GM21526 (cell line): ENCODE measurements at regions not wholly inside any gene's neighbourhood (a gene's known extent, or its start where the extent isn't known, plus 50 kb on each side); places are given as distances from the start of the nearest gene placed in this dataset.
"Not testable (repeated sequence)": the region's sequence is repeated elsewhere in the genome, so short reads cannot be mapped to it uniquely, and the experiment has no call there.

Experiments
- ATAC-seq: cut with Tn5 transposase; IDR thresholded peaks from one replicate; pipeline ENCODE4 v1.9.1; 2021; ENCODE audit warnings: moderate library complexity; ENCODE audit not compliant: unreplicated experiment, low FRiP score

DNA sequence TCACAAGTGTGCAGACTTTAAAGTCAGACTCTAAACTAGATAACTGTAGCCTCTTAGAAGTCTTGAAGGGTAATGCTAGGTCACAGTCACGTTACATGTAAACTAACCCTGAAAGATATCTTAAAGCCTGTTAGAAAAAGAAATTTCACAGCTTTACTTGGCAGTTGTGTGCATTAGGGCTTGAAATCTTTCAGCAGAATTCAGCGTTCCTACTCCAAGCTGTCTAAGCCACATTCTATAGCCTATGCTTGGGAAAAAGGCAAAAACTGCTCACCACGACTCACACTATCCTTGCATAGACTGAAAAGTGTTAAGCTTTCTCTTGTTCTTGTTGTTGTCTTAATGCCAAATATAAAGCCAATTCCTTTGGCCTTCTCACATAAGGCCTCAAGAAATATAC is 338.0 kb upstream of the SASH1 start:
- ATAC-seq: no peak

- ATAC-seq: no peak
Measured at GRCh38 chr6:148005806-148006205, 336.8 kb upstream of the SASH1 start.

DNA sequence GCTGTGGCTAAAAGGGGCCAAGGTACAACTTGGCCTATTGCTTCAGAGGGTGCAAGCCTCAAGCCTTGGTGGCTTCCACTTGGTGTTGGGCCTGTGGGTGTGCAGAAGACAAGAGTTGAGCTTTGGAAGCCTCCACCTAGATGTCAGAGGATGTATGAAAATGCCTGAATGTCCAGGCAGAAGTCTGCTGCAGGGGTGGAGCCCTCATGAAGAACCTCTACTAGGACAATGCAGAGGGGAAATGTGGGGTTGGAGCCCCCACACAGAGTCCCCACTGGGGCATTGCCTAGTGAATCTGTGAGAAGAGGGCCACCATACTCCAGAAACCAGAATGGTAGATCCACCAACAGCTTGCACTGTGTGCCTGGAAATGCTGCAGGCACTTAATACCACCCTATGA is 332.1 kb upstream of the SASH1 start:
- not testable (repeated sequence) for ATAC-seq

- ATAC-seq: no peak
Measured at GRCh38 chr6:148016013-148016412, 326.6 kb upstream of the SASH1 start.

DNA sequence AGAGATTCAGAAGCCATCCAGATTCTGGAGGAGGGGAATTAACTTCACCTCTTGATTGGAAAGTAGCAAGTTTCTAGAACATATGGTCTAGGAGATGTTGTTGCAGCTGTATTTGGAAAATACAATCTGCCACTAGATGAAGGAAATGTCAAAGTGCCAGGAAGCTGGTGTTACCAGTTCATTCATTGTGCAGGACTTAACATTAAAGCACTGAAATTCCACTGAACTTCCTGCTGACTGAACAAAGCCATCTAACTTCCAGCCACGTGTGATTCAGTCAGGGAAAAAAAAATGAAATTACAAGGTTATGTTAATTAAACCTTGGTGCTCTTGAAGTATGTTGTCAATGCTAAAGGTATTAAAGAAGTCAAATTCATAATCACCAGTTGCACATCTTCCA is 321.5 kb upstream of the SASH1 start:
- no peak for ATAC-seq

DNA sequence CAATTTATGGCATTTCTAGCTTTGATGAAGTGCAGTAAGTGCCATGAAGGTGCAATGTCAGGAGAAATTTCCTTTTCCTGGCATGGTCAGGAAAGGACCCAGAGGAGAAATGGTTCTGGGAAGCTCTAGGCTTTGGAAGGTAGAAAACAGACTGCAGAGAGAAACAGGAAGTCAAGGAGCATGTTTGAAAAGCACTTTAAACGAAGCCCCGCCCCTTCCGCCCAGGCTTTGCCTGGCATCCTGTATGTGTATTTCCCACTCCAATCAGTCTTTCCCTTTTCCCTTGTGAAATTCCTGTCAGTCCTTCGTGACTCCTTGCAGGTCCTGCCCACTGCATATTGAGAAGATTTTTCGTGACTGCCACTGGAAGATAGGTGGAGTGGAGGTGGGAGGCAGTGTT is 320.9 kb upstream of the SASH1 start:
- no peak for ATAC-seq

DNA sequence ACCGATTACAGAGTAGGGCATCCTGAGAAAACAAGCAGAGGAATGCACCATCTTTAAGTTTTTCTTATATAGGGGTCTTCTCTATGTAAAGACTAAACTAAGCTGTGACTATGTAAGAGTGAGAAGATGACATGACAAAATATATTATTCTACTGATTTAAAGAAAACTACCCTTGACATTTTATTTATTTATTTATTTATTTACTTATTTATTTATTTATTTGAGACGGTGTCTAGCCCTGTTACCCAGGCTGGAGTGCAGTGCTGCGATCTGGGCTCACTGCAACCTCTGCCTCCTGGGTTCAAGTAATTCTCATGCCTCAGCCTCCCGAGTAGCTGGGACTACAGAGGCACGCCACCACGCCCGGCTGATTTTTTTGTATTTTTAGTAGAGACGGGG is 320.4 kb upstream of the SASH1 start:
- not testable (repeated sequence) for ATAC-seq

- ATAC-seq: no peak
Measured at GRCh38 chr6:148027201-148027600, 315.4 kb upstream of the SASH1 start.

GRCh38 chr6:148035806-148036390 is 306.7 kb upstream of the SASH1 start:
- ATAC-seq: no peak

DNA sequence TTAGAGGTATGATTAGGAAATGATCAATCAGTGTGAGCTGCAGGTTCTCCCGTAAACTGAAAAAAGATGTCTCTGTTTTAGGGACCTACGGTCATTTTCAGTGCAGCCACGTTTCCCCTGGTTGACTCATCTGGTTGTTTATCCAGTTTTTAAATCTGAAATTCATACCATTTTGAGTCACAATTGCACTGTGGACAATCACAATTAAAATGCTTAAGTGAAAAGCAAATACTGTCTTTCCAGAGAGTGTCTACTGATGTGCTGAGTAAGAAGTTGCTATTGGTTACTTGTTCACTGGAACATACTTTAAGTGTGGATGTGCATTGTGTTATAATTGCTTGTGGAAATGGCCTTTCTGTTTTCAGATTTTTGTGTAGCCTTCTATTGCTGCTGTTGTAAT is 305.1 kb upstream of the SASH1 start:
- no peak for ATAC-seq

- ATAC-seq: no peak
Measured at GRCh38 chr6:148041546-148041945, 301.1 kb upstream of the SASH1 start.

DNA sequence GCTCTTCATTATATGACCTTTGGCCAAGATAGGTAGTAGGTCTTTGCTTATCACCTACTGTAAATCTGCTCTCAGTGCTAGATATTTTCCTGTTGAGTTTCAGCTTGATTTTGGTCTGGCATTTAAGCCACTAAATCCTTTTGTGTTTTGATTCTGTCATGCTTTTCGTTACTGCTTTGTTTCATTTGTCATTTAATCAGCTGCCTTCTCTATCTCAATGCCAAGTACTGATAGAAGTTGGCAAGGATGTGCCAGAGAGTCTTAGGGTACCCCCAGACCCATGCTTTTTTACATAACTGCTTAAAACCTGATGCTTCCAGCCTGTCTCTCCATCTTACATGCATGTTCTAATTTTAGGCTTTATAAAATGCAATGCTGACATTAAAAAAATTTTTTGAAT is 300.1 kb upstream of the SASH1 start:
- ATAC-seq: no peak

DNA sequence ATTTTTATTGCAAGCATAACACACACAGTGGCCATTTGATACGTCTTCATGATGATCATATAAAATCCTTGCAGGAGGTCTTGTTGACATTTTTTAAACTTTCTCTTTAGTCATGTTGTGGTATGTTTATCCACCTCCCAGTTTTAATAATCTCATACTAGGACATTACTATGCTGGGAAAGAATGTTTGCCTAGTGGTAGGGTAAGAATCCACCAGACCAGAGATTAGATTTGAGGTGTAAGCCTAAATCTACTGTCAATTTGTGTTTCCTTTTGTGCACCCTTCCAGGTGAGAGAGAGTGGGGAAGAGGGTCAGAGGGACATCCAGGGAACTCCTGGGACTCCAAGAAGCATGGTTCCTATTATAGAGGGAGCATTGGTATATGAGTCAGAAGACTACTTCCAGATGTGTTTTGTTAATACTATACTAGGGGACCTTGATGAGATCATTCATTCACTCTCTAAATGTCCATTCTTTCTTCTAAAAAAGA is 298.3 kb upstream of the SASH1 start:
- no peak for ATAC-seq

GRCh38 chr6:148044921-148045320 is 297.7 kb upstream of the SASH1 start:
- no peak for ATAC-seq

- ATAC-seq: no peak
Measured at GRCh38 chr6:148053209-148053608, 289.4 kb upstream of the SASH1 start.

GRCh38 chr6:148053796-148054195 is 288.8 kb upstream of the SASH1 start:
- no peak for ATAC-seq

DNA sequence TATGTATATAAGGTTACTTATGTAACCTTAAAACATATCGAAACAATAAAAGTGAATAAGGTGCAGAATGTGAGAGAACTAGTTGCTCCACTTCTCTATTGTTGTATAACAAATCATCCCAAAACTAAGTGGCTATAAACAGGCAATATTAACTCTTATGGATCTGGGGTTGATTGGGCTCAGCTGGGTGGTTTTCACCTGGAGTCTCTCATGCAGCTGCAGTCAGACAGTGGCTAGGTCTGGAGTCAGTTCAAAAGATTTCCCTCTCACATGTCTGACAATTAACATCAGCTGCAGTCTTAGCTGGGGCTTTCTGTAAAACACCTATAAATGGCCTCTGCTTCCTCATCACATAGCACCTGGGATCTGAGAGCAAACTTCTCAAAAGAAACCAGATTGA is 288.4 kb upstream of the SASH1 start:
- ATAC-seq: no peak

- ATAC-seq: no peak
Measured at GRCh38 chr6:148055419-148055818, 287.2 kb upstream of the SASH1 start.

GRCh38 chr6:148059869-148060268 is 282.8 kb upstream of the SASH1 start:
- ATAC-seq: no peak

DNA sequence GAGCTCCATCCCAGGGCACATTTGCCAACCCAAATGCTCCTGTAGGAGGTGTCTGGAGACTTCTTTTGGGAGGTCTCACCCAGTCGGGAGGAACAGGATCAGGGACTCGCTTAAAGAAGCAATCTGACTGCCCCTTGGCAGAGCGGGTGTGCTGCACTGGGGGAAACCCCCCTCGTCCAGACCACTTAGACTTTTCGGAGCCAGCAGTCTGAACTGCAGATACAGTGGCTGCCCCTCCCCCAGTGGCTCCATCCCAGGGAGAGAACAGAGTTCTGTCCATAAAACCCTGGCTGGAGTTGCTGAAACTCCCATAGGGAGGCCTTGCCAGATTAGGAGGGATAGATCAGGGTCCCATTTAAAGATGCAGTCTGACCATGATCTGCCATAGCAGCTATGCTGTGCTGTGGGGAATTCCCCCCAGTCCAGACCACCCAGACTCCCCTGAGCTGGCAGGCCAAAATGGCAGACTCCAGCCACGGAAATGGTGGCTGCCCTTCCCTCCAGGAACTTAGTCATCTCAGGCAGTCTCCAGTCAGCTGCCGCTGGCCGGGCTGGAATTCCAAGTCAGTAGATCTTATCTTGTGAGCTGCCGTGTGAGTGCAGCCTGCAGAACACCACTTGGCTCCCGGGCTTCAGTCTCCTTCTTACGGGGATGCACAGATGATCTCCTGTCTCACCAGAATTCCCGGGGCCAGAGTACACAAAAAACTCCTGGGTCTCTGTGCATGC is 278.1 kb upstream of the SASH1 start:
- no peak for ATAC-seq

DNA sequence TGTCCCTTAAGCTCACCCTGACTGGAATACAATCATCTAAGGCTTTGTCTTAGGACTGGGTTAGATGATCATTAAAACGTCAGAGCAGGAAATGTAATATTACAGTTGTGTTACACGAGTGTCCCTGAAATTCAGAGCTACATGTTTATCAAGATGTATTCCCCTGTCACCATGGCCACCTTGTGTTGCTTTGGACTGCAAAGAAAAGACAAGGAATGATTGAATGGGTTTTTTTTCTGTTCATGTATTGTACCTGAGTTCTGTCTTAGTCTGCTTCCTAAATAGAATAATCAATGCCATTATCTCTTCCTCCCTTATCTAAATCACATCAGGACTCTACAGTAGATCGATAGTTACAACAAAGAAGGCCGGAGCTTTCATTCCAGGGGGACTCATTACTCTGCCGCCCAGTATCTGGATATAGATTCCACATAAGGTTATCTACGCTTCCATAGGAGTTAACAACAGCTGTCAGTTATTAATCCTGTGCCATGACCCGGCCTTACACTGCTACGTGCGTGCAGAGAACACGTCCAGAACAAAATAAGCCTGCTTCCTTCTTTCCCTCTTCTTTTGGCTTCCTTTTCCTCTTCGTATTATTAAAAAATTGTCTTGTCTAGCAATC is 274.1 kb upstream of the SASH1 start:
- no peak for ATAC-seq

- ATAC-seq: no peak
Measured at GRCh38 chr6:148069256-148069655, 273.4 kb upstream of the SASH1 start.
